GM18502 (cell line): ENCODE measurements at regions not wholly inside any gene's neighbourhood (a gene's known extent, or its start where the extent isn't known, plus 50 kb on each side); places are given as distances from the start of the nearest gene placed in this dataset.
"Not testable (repeated sequence)": the region's sequence is repeated elsewhere in the genome, so short reads cannot be mapped to it uniquely, and the experiment has no call there.

Experiments used
- ATAC-seq: cut with Tn5 transposase; IDR thresholded peaks from one replicate; pipeline ENCODE4 v1.9.1; 2021; ENCODE audit warnings: mild to moderate bottlenecking; ENCODE audit not compliant: unreplicated experiment, poor library complexity

DNA sequence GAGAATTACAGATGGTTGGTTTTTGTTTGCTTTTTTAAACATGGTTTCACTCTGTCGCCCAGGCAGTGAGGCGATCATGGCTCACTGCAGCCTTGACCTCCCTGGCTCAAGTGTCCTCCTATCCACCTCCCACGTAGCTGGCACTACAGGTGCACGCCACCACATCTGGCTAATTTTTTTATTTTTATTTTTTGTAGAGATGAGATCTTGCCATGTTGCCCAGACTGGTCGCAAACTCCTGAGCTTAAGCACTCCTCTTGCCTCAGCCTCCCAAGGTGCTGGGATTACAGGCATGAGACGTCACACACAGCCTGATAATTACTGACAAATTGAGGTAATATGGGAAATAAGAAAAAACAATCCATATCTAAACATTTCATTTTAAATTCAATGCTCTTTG lies 110.5 kb upstream of the ZSWIM2 start:
- ATAC-seq, result no peak

DNA sequence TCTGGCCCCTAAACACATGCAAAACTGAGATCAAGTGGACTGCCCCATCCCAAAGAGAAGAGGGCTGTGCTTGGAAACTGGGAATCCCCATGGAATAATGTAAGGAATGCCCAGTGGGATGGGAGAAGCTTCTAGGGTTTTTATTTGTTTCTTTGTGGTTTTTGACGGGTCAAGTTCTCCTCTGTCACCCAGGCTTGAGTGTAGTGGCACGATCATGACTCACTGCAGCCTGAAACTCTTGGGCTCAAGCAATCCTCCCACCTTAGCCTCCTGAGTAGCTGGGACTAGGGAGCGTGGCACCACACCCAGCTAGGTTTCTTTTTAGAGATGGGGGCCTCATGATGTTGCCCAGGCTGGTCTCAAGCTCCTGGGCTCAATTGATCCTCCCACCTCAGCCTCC lies 101.7 kb upstream of the ZSWIM2 start:
- no peak for ATAC-seq

DNA sequence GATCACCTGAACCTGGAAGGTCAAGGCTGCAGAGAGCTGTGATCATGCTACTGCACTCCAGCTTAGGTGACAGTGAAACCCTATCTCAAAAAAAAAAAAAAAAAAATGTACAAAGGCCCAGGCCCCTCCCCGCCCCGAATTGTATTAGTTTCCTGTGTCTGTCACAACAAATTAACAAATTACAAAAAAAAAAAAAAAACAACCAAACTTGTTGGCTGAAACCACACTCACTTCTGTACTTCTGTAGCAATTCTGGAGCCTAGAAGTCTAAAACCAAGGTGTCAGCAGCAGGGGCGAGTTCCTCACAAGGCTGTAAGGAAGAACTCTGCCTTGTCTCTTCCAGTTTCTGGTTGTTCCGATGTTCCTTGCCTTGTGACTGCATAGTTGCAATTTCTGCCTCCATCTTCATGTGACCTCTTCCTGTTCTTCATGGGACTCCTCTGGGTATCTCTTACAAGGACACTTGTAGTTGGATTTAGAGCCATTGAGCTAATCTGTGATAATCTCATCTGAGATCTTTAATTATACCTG lies 100.8 kb upstream of the ZSWIM2 start:
- no peak for ATAC-seq

DNA sequence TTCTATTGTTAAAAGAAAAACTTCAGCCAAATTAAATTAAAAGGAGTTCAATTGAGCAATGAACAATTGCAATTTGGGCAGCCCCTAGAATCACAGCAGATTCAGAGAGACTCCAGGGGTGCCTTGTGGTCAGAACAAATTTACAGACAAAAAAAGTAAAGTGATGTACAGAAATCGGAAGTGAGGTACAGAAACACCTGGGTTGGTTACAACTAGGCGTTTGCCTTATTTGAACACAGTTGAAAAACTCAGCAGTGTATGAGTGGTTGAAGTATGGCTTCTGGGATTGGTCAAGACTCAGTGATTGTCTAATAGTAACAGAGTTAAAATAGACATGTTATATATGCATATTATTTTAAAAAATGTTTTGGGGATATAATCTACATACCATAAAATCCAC lies 98.5 kb upstream of the ZSWIM2 start:
- ATAC-seq, result no peak

DNA sequence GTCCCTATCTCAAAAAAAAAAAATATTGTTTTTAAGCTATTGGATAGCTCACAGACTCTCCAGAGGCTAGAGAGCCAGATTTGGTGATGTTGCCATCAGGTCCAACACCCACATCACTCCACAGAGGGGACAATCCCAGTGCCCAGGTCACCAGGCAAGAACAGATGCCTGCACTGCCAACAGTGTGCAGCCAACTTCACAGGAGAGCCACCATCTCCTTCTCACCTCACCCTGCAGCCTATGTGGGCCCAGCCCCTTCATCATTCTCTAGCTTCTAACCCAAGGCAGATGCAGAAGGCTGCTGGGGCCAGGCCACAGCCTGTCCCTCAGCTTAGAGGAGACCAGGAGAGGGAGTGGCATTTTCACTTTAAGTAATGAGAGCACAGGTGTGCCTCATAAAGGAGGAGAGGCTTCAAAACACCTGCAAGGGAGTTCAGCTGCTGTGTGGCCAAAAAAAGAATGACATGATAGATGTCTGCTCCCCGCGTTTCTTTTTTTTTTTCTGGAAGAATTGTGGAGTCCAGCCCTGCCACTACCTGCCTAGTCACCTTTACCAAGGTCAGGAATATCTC lies 98.0 kb upstream of the ZSWIM2 start:
- ATAC-seq, result no peak

DNA sequence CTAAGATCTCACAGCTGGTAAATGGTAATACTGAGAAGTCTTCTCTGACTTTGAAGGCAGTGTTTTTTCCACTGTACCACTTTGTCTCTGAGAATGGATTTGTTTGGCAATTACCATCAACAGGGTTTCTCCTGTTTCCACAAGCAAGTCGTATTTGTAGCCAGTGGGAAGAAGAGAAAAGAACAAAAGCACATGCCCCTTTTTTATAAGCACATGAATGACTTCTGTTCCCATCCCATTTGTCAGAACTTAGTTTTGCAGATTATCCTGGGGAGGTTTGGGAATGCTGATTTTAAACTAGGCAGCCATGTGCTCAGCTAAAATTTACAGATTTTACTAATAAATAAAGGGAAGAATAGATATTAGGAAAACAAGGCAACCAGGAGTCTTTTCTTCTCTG lies 92.9 kb upstream of the ZSWIM2 start:
- ATAC-seq, result no peak

DNA sequence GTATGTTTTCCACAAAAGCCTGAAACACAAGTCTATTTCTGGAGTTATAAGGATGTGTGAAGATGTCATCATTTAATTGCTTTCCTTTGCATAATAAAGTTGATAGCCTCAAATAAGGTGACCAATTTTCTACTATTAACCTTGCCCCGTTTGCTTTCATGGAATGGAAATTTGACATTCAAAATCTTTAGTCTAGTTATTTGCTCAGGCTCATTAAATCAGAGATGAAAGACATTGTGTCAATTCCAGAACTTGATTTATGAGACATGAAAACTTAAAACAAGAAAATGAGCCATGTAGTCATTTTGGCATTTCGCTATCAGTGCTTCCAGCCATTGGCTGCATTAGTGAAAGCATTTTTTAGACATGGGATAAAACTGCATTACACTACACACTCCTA lies 91.5 kb upstream of the ZSWIM2 start:
- ATAC-seq, result no peak

DNA sequence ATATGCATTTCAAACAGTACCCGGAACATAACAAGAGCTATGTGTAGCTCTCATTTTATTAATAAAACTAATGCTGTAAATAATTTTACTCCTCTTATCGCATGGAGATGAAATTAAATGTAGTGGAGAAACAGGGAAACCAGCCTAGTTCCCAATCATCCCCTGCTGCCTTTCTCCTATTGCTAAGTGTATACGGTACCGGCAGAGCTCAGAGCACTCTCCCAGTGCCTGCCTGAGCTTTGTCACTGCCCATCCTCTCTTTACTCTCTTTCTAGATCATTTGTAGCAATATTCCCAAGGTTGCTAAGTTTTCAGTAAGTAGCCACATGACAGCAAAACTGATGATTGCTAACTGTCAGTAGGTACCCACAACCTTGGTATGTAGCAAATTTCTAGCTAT lies 85.5 kb upstream of the ZSWIM2 start:
- ATAC-seq, result no peak

DNA sequence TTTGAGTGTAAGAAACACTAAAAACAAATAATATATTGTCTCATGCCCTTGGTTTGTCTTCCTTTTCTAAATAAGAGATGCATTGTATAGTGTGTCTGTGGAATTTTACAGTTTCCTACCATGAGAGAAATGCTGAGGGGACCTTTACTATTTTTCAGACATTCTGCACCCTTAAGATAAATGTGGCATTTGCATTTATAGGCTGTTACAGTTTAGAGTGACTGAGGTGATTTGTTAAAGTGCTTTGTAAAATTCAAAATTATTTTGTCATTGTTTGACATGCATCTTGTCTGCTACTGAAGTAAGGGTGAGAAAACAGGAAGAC lies 78.9 kb upstream of the ZSWIM2 start:
- ATAC-seq, result no peak

DNA sequence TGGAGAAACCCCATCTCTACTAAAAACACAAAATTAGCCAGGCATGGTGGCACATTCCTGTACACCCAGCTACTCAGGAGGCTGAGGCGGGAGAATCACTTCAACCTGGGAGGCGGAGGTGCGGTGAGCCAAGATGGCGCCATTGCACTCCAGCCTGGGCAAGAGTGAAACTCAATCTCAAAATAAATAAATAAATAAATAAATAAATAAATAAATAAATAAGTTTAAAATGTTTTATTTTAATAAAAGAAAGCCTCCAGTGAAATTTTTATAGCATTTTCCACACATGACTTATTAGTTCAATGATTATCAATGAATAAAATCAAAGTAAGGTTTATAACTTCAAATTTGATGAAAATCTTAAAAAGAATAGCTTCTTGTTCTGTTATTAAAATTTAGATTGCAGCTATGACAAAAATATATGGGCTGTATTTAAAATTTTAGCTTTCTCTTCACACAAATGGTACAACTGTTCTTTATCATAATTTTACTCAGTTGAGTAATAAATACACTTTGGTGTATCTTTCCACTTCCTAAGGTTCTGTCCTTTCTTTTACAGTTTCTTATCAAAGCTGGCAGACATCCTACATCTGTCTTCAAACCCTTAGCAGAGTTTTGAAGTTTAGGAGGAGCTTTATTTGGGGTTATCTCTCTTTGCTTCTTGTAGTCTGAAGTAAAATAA lies 78.4 kb upstream of the ZSWIM2 start:
- ATAC-seq, result no peak

DNA sequence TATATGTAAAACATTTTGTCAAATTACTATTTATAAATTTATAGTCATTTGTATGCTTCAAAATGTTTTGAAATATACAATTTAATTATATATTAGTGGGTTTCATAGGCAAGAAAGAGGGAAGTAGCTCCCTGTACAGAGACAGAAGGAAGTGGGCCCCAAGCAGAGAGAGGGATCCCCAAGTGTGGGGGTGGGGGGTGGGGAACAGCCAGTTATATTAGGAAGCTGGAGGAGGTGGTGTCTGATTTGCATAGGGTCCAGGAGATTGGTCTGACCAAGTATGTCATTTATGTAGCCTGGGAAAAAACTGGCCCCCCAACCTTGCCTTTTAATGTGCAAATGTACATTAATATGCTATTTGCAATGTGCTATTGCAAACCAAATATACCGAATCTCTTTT lies 76.5 kb upstream of the ZSWIM2 start:
- ATAC-seq, result no peak

DNA sequence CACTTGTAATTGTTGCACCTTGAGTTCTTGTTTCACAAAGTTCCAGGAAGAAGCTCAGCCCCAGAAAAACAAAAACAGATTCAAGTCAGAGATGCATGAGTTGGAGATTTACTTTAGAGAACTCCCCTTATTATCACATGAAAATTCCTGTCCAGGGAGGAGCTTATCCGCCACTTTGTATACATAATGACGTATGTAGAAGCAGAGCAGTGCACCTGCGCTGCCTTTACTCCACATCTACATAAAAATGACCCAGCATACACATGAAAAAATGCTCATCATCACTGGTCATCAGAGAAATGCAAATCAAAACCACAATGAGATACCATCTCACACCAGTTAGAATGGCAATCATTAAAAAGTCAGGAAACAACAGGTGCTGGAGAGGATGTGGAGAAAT lies 73.3 kb upstream of the ZSWIM2 start:
- ATAC-seq, result not testable (repeated sequence)

DNA sequence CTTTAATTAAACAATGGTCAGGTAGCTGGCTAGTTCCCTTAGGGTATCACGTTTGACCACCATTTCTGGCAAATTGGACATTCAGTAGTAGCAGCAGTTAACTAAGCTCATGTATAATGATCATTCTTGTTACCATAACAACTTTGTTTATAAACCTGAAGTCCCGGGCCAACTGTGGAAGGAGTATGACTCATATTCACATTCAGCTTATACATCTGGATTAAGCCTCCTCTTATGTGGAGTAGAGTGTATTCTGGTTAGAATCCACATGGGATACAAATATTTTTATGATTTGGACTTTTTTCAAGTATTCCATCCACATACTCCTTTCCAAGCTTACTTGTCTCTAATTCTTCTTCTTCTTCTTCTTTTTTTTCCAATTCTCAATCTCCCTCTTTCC lies 70.3 kb upstream of the ZSWIM2 start:
- ATAC-seq, result no peak

DNA sequence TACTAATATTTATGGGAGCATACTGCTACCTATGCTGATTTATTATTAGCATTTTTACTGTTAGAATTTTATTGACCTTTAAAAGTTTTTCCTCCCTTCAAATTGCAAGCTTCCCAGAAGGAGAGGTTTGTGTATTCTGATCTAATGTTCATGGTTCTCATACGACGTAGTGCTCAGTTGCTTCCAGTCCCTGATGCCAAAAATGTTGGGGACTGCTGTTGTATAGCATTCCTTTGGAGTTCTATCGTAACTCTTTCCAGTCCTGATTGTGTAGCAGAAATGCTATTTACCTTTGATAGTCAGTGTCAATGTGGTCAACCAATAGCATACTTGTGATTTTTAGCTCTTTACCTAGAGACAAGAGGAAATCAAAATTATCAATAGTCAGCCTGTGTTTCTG lies 69.5 kb upstream of the ZSWIM2 start:
- ATAC-seq, result no peak

DNA sequence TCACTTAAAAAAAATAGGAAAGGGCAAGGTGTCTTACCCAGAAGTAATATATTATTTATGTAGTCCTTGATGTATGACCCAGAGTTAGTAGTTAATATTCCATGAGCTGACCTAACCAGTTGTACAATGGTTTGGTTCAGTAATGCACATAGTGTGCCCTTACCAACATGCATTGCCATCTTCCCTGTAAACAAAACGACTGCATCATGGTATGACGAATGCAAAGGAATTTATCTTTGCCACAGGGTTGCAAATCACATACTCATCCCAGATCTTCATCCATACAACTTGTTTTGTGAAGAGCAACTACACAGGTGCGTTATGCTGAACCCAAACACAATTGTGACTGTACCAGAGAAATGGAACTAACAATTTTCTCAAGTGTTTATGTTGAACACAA lies 68.9 kb upstream of the ZSWIM2 start:
- ATAC-seq, result no peak

DNA sequence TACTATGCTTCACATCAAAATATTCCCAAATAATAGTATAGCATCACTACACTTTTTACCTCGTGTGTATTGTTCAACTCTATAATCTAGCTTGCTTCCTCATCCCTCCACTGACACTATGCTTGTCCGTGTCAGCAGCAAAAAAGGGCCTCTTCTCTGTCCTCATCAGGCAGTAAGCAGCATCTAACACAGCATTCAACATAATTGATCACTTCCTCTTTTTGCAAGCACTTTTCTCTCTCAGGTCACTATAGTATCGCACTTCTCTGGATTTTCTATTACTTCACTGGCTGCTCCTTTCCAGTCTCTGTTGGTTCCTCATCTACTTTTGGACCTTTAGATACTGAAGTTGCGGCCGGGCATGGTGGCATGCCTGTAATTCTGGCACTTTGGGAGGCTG lies 64.9 kb upstream of the ZSWIM2 start:
- ATAC-seq, result peak; percentile 99

DNA sequence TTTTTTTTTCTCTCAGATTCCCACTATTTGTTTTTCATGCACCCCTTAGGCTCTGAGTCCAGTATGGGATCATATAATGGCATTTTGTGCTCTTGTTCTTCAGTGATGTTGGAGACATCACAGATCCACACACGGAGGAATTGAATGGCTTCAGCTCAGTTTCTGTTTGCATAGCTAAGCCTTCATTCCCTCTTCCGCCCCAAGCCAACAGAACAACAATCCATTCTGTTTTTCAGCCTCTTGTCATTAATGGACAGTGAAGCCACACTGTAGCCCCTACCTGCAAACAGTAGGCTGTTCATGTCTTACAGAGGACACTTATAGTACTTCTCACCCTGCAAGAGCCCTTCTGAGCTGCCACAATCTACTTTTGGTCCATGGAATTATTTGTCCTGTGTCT lies 64.0 kb upstream of the ZSWIM2 start:
- no peak for ATAC-seq

DNA sequence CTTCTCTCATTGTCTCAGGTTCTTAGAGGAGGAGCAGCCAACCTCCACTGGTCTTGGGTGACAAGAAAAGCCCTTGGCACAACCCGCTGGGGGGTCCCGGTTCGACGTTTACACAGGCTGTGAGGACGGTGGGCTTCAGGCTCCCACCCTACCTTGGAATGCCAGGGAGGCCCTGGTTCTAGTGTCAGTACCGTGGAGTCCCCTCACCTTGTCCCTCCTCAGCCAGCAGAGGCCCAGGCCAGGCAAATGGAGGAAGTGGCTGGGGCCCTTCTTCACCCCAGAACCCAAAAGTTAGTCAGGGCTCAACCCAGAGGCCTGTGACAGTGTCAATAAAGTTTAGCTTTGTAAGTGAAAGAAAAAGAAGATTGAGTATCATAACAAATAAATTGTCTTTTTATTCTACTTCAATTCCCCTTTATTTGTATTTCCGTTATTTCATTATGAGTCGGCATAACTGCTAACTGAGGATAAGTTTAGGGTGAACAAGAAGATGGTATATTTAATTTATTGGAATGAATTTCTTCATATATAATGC lies 62.6 kb upstream of the ZSWIM2 start:
- ATAC-seq, result no peak

DNA sequence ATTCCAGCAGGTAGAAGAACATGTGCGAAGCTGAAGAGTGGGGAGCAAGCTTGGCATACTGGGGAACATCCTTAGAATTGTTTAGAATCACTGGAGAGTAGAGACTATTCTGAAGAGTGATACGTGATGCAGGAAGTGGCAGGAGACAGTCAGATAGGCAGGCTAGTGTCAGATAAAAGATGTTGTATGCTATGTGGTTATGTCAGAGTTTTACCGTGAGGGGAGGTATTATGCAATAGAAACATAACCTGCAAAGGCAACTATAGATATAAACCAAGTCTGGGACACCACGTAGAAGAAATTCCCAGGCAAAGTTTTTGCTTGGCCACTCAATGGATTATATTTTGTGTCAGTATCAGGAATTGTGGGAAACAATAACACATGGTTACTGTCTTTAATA lies 62.0 kb upstream of the ZSWIM2 start:
- no peak for ATAC-seq

DNA sequence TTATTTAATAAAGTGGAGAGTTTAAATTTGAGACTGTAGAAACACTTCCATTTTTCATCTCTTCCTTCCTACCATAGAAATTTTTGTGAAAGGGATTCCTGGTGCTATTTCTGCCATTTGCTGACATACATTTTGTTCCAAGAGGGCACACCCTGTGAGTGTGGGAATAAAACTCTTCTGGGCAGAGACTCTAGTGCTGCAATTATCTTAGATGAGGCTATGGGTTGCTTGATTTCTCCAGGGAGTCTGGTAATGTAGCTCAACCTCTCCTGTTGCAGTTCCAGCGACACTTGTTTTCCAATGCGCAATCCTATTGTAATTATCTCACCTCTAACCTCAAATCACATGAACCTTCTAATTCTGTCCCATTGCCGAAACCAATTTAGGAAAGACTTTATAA lies 60.1 kb upstream of the ZSWIM2 start:
- no peak for ATAC-seq

DNA sequence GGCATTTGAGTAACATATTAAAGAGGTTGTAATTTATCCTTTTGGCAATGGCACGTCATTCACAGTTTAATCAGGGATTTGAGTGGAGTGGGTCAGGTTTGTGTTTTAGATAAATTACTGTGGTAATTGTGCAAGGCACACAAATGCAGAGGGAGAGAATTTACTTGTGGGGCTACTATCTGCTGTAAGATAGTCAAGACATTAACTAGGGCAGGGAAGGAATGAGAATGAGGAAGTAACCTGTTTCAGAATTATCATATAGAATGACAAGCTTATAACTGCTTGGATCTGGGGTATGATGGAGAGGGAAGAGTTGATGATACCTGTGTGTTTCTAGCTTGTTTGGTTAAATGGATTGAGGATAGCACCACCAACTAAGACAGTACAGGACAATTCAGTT lies 58.9 kb upstream of the ZSWIM2 start:
- ATAC-seq, result no peak

DNA sequence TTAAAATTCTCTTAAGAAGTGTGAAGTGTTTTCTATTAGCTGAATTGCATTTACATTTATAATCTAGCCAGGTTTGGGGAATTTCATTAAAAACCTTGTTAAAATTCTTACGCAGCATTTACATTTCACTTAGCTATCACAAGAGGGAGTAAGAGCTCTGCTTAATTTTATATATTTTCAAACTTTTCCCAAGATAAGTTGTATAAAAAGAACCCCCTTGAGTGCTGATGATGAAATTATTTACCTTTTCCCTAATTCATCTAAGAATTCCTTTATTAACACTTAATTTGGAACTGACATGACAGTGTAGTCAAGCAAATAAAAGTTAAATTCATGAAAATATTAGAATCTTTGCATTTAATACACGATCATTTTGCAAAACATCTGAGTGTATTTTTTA lies 54.2 kb upstream of the ZSWIM2 start:
- ATAC-seq, result no peak
